HFFc6 (cell line): ENCODE measurements at regions not wholly inside any gene's neighbourhood (a gene's known extent, or its start where the extent isn't known, plus 50 kb on each side); places are given as distances from the start of the nearest gene placed in this dataset.

ENCODE experiments used
- DNase-seq: peaks from one replicate; pipeline ENCODE4 v3.0.0-alpha.2; 2018
- H3K27ac Mint-ChIP-seq: 2 replicates; pipeline ENCODE4 v1.8.0; 2020; ENCODE audit warnings: mild to moderate bottlenecking, mixed read lengths
- H3K27me3 Mint-ChIP-seq: 2 replicates; pipeline ENCODE4 v1.8.0; 2021; ENCODE audit warnings: mild to moderate bottlenecking, moderate library complexity, mixed read lengths; ENCODE audit not compliant: insufficient read depth
- H3K36me3 Mint-ChIP-seq: 2 replicates; pipeline ENCODE4 v1.8.0; 2021; ENCODE audit warnings: low read depth, mixed read lengths
- H3K4me1 Mint-ChIP-seq: 2 replicates; pipeline ENCODE4 v1.8.0; 2020; ENCODE audit warnings: low read depth, mixed read lengths
- H3K4me3 Mint-ChIP-seq: 2 replicates; pipeline ENCODE4 v1.8.0; 2020; ENCODE audit warnings: mild to moderate bottlenecking, moderate library complexity, mixed read lengths
- H3K9me3 Mint-ChIP-seq: 2 replicates; pipeline ENCODE4 v1.8.0; 2020; ENCODE audit warnings: mild to moderate bottlenecking, mixed read lengths
- CTCF ChIP-seq: fragments of 200-600 bp; sonication (generic); IDR thresholded peaks from 2 replicates; pipeline ENCODE4 v1.5.0; 2021; ENCODE audit warnings: antibody characterized with exemption, mild to moderate bottlenecking

GRCh38 chr10:76640806-76641205 is 996.8 kb downstream of the KCNMA1 start:
- no peaks in the 10 kb centered on the region for H3K36me3 Mint-ChIP-seq
- no peaks in the 10 kb centered on the region for H3K9me3 Mint-ChIP-seq
- no peak for DNase-seq
- H3K4me1 Mint-ChIP-seq: no peaks in the 10 kb centered on the region
- H3K4me3 Mint-ChIP-seq: no peak overlapping the region
- TF ChIP-seq CTCF: no peak
- H3K27me3 Mint-ChIP-seq: peaks cover 9% of the 10 kb centered on the region; the same call in 1 of the 2 replicates
- no peak overlapping the region for H3K27ac Mint-ChIP-seq

- H3K27ac Mint-ChIP-seq: no peak overlapping the region
- H3K27me3 Mint-ChIP-seq: peaks cover 7% of the 10 kb centered on the region
- no peaks in the 10 kb centered on the region for H3K9me3 Mint-ChIP-seq
- DNase-seq: no peak
- H3K36me3 Mint-ChIP-seq: no peaks in the 10 kb centered on the region
- H3K4me3 Mint-ChIP-seq: no peak overlapping the region
- TF ChIP-seq CTCF: peak; percentile 62; the same call in 1 of the 2 replicates
- H3K4me1 Mint-ChIP-seq: no peaks in the 10 kb centered on the region
Measured at GRCh38 chr10:76632767-76633051, 1004.9 kb downstream of the KCNMA1 start.

- Mint-ChIP-seq H3K4me3 (no peak overlapping the region), H3K27me3 (peaks cover 8% of the 10 kb centered on the region), H3K27ac (no peak overlapping the region), H3K4me1 (no peaks in the 10 kb centered on the region), H3K9me3 (no peaks in the 10 kb centered on the region), H3K36me3 (no peaks in the 10 kb centered on the region)
- DNase-seq: no peak
- no peak for TF ChIP-seq CTCF
Measured at GRCh38 chr10:76631884-76632766, 1005.5 kb downstream of the KCNMA1 start.

- no peak overlapping the region for H3K27ac Mint-ChIP-seq
- H3K27me3 Mint-ChIP-seq: peaks cover 8% of the 10 kb centered on the region
- no peak for TF ChIP-seq CTCF
- no peaks in the 10 kb centered on the region for H3K36me3 Mint-ChIP-seq
- no peak for DNase-seq
- no peak overlapping the region for H3K4me3 Mint-ChIP-seq
- H3K9me3 Mint-ChIP-seq: no peaks in the 10 kb centered on the region
- H3K4me1 Mint-ChIP-seq: no peaks in the 10 kb centered on the region
Measured at GRCh38 chr10:76631036-76631670, 1006.5 kb downstream of the KCNMA1 start.

- DNase-seq: no peak
- H3K4me1 Mint-ChIP-seq: no peaks in the 10 kb centered on the region
- H3K4me3 Mint-ChIP-seq: no peak overlapping the region
- peaks cover 10% of the 10 kb centered on the region for H3K27me3 Mint-ChIP-seq
- H3K27ac Mint-ChIP-seq: no peak overlapping the region
- TF ChIP-seq CTCF: no peak
- H3K9me3 Mint-ChIP-seq: no peaks in the 10 kb centered on the region
- H3K36me3 Mint-ChIP-seq: no peaks in the 10 kb centered on the region
Measured at GRCh38 chr10:76628801-76629200, 1008.8 kb downstream of the KCNMA1 start.
